ENCODE measurements at regions not wholly inside any gene's neighbourhood (a gene's known extent, or its start where the extent isn't known, plus 50 kb on each side); places are given as distances from the start of the nearest gene placed in this dataset.

DNA sequence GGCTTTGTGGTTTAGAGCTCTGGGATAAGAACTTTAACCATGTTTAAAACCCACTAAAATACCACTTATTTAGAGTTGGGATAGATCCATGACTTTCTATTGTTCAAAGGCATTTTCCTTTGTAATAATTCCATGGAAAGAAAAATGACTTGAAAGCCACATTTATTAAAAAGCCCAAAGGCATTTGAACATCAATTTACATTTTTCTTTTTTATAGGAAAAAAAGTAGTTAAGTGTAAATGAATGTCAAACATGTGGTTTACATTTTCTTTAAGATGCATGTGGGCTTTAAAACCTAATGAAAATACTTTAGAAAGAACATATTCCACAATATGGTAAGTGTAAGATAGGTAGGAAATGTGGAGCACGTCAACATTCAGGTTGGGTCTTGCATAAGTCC is 443.2 kb downstream of the TOX3 start:
- Histone ChIP-seq H3K27me3 (ENCODE audit: low read length) (no peaks in the 10 kb centered on the region), H3K79me2 (ENCODE audit: low read length) (no peaks in the 10 kb centered on the region), H3K4me3 (ENCODE audit: low read length) (no peak overlapping the region), H3K9me3 (ENCODE audit: low read length) (no peaks in the 10 kb centered on the region), H3K27ac (ENCODE audit: low read length) (no peak overlapping the region), H4K20me1 (ENCODE audit: insufficient read depth, low read depth, low read length) (no peaks in the 10 kb centered on the region), H2AFZ (ENCODE audit: low read length) (no peak overlapping the region), H3K9me2 (replicated peaks; ENCODE audit: insufficient read depth, low read length) (no peaks in the 10 kb centered on the region), H3K9ac (ENCODE audit: low read length) (no peak overlapping the region), H3K4me1 (ENCODE audit: low read length) (no peaks in the 10 kb centered on the region), H3K4me2 (ENCODE audit: low read depth, low read length, poor library complexity, severe bottlenecking) (no peak overlapping the region), H3K36me3 (ENCODE audit: insufficient read depth, low read length) (no peaks in the 10 kb centered on the region)
- DNase-seq = no peak

DNA sequence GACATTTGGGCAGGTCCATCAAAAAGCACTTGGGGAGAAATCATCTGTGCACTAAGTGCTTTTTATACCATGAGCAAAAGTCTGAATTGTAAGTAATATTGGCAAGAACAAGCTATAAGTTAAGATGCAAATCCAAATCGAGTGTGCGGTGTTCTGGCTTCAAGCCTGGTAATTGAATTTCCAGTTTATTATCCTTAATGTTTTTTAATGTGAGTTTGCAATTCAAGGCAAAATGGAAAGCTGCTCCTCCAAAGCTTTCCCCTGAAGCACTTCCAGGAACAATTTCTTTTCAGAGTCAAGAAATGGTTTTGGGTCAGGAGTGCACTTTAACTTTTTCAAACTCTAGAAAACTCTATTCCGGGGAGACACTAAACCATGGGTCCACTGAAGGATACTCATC is 445.7 kb downstream of the TOX3 start:
- Histone ChIP-seq H3K27me3 (ENCODE audit: low read length) (no peaks in the 10 kb centered on the region), H3K27ac (ENCODE audit: low read length) (no peak overlapping the region), H3K9me2 (replicated peaks; ENCODE audit: insufficient read depth, low read length) (no peaks in the 10 kb centered on the region), H3K9me3 (ENCODE audit: low read length) (no peaks in the 10 kb centered on the region), H3K79me2 (ENCODE audit: low read length) (no peaks in the 10 kb centered on the region), H3K9ac (ENCODE audit: low read length) (no peak overlapping the region), H3K4me2 (ENCODE audit: low read depth, low read length, poor library complexity, severe bottlenecking) (no peak overlapping the region), H3K4me1 (ENCODE audit: low read length) (no peaks in the 10 kb centered on the region), H4K20me1 (ENCODE audit: insufficient read depth, low read depth, low read length) (no peaks in the 10 kb centered on the region), H3K4me3 (ENCODE audit: low read length) (no peak overlapping the region), H3K36me3 (ENCODE audit: insufficient read depth, low read length) (no peaks in the 10 kb centered on the region), H2AFZ (ENCODE audit: low read length) (no peak overlapping the region)
- no peak for DNase-seq

DNA sequence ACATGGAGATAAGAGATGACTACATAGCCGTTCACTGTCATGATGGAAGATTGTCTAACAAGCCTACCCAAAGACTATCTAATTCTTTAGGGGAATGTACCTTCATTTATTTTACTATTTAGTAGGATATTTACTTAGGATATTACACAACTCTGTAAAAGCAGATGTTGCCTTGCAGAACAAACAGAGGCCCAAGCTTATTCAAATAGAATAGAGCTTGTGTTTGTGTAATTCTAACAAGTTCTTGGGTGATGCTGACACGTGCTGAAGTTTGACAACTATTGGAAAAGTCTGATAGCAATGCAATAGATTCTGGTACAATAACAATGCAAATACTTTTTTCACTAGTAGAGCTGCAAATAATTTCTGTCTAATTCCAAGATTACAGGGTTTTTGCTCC is 447.6 kb downstream of the TOX3 start:
- H3K9me2 ChIP-seq (replicated peaks; ENCODE audit: insufficient read depth, low read length) = no peaks in the 10 kb centered on the region; the same call in 1 of the 2 replicates
- no peaks in the 10 kb centered on the region for H3K36me3 ChIP-seq (ENCODE audit: insufficient read depth, low read length)
- H3K9me3 ChIP-seq (ENCODE audit: low read length) = no peaks in the 10 kb centered on the region
- no peak overlapping the region for H3K27ac ChIP-seq (ENCODE audit: low read length)
- H3K4me1 ChIP-seq (ENCODE audit: low read length) = no peaks in the 10 kb centered on the region
- H3K9ac ChIP-seq (ENCODE audit: low read length) = no peak overlapping the region
- DNase-seq = no peak
- no peaks in the 10 kb centered on the region for H3K27me3 ChIP-seq (ENCODE audit: low read length)
- no peak overlapping the region for H2AFZ ChIP-seq (ENCODE audit: low read length)
- H3K4me2 ChIP-seq (ENCODE audit: low read depth, low read length, poor library complexity, severe bottlenecking) = no peak overlapping the region
- H3K79me2 ChIP-seq (ENCODE audit: low read length) = no peaks in the 10 kb centered on the region
- H3K4me3 ChIP-seq (ENCODE audit: low read length) = no peak overlapping the region
- H4K20me1 ChIP-seq (ENCODE audit: insufficient read depth, low read depth, low read length) = no peaks in the 10 kb centered on the region

DNA sequence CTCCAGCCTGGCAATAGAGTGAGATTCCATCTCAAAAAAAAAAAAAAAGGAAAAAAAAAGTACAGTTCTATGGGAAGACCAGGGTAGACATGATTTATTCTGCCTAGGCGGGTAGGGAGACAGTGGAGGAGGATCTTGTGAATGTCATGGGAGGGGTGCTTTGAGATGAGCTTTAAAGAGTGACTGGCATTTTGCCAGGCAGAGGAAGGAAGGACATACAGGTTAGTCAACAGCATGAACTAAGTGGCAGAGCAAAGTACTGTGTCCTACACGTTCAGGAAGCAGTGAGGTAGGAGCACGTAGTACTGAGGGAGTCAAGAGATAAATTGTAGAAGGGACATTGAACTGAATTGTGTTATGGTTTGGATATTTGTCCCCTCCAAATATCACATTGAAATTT is 451.5 kb downstream of the TOX3 start:
- Histone ChIP-seq H3K4me1 (ENCODE audit: low read length) (no peaks in the 10 kb centered on the region), H2AFZ (ENCODE audit: low read length) (no peak overlapping the region), H4K20me1 (ENCODE audit: insufficient read depth, low read depth, low read length) (no peaks in the 10 kb centered on the region), H3K4me2 (ENCODE audit: low read depth, low read length, poor library complexity, severe bottlenecking) (no peak overlapping the region), H3K9me3 (ENCODE audit: low read length) (no peaks in the 10 kb centered on the region), H3K36me3 (ENCODE audit: insufficient read depth, low read length) (no peaks in the 10 kb centered on the region), H3K9ac (ENCODE audit: low read length) (no peak overlapping the region), H3K27me3 (ENCODE audit: low read length) (no peaks in the 10 kb centered on the region), H3K27ac (ENCODE audit: low read length) (no peak overlapping the region), H3K9me2 (replicated peaks; ENCODE audit: insufficient read depth, low read length) (no peaks in the 10 kb centered on the region; the same call in 1 of the 2 replicates), H3K79me2 (ENCODE audit: low read length) (no peaks in the 10 kb centered on the region), H3K4me3 (ENCODE audit: low read length) (no peak overlapping the region)
- no peak for DNase-seq

DNA sequence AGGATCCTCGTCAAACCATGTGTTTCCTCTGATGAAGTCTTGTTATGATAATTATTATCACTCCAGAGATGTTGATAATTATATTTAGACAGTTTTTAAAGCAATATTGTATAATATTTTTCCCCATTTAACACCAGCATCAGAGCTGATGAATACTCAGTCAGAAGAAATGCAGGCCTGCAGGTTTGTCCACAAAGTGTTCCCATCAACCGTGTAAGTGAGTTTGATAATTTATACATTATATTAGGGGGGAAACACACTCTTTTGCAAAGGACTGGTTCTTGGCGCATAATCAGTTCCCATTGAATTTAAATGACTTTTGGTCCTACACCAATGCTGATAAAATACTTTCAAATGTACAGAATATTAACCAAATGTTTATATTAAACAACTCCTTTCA is 454.8 kb downstream of the TOX3 start:
- Histone ChIP-seq H3K4me3 (ENCODE audit: low read length) (no peak overlapping the region), H3K27ac (ENCODE audit: low read length) (no peak overlapping the region), H2AFZ (ENCODE audit: low read length) (no peak overlapping the region), H3K9ac (ENCODE audit: low read length) (no peak overlapping the region), H3K4me2 (ENCODE audit: low read depth, low read length, poor library complexity, severe bottlenecking) (no peak overlapping the region), H3K36me3 (ENCODE audit: insufficient read depth, low read length) (no peaks in the 10 kb centered on the region), H3K4me1 (ENCODE audit: low read length) (no peaks in the 10 kb centered on the region), H3K27me3 (ENCODE audit: low read length) (no peaks in the 10 kb centered on the region), H3K9me3 (ENCODE audit: low read length) (no peaks in the 10 kb centered on the region), H4K20me1 (ENCODE audit: insufficient read depth, low read depth, low read length) (no peaks in the 10 kb centered on the region), H3K9me2 (replicated peaks; ENCODE audit: insufficient read depth, low read length) (peaks cover 4% of the 10 kb centered on the region; the same call in 1 of the 2 replicates), H3K79me2 (ENCODE audit: low read length) (no peaks in the 10 kb centered on the region)
- DNase-seq = no peak

DNA sequence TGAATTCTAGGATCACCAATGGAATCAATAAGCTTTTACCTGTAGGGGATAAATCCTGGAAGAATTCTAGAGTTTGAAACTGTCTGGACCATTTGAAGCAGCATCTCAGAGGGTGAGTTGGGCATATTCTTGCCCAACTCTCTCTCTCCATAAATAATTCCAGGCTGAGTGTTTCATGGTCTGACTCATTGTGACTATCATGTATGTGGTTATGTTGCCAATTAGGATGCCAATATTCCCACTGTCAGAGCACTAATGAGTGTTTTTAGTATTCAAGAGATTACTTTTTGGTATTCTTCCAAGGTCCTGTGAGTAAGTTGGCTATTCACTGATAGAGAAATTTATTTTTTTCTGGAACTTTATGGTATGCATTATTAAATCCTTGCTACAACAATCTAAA is 456.9 kb downstream of the TOX3 start:
- Histone ChIP-seq H3K9me2 (replicated peaks; ENCODE audit: insufficient read depth, low read length) (0 out of 2 replicates have a peak, but pooled peaks cover 4% of the 10 kb centered on the region), H3K4me3 (ENCODE audit: low read length) (no peak overlapping the region), H4K20me1 (ENCODE audit: insufficient read depth, low read depth, low read length) (no peaks in the 10 kb centered on the region), H3K4me1 (ENCODE audit: low read length) (no peaks in the 10 kb centered on the region), H3K4me2 (ENCODE audit: low read depth, low read length, poor library complexity, severe bottlenecking) (no peak overlapping the region), H3K36me3 (ENCODE audit: insufficient read depth, low read length) (no peaks in the 10 kb centered on the region), H3K27ac (ENCODE audit: low read length) (no peak overlapping the region), H2AFZ (ENCODE audit: low read length) (no peak overlapping the region), H3K9me3 (ENCODE audit: low read length) (no peaks in the 10 kb centered on the region), H3K27me3 (ENCODE audit: low read length) (no peaks in the 10 kb centered on the region), H3K79me2 (ENCODE audit: low read length) (no peaks in the 10 kb centered on the region), H3K9ac (ENCODE audit: low read length) (no peak overlapping the region)
- no peak for DNase-seq

DNA sequence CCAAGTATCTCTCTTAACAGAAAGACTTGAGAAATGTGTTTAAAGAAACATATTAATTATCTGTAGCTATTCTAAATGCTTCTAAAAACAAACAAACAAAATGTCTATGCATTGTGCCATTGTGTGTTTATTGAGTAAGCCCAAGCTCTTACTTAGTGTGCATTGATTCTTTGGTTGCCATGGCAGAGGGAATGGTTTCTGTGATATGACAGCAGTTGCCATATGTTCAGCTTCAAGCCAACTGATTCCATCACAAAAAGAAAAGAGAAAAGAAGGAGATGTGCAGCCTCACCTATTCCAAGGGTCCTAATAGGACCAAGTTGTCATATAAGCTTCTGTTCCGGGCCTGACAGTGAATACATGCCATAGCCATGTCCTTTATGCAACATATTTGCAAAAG is 457.5 kb downstream of the TOX3 start:
- Histone ChIP-seq H3K4me2 (ENCODE audit: low read depth, low read length, poor library complexity, severe bottlenecking) (no peak overlapping the region), H3K9me2 (replicated peaks; ENCODE audit: insufficient read depth, low read length) (0 out of 2 replicates have a peak, but pooled peaks cover 4% of the 10 kb centered on the region), H4K20me1 (ENCODE audit: insufficient read depth, low read depth, low read length) (no peaks in the 10 kb centered on the region), H3K36me3 (ENCODE audit: insufficient read depth, low read length) (no peaks in the 10 kb centered on the region), H2AFZ (ENCODE audit: low read length) (no peak overlapping the region), H3K4me3 (ENCODE audit: low read length) (no peak overlapping the region), H3K79me2 (ENCODE audit: low read length) (no peaks in the 10 kb centered on the region), H3K4me1 (ENCODE audit: low read length) (no peaks in the 10 kb centered on the region), H3K27ac (ENCODE audit: low read length) (no peak overlapping the region), H3K27me3 (ENCODE audit: low read length) (no peaks in the 10 kb centered on the region), H3K9ac (ENCODE audit: low read length) (no peak overlapping the region), H3K9me3 (ENCODE audit: low read length) (no peaks in the 10 kb centered on the region)
- no peak for DNase-seq

DNA sequence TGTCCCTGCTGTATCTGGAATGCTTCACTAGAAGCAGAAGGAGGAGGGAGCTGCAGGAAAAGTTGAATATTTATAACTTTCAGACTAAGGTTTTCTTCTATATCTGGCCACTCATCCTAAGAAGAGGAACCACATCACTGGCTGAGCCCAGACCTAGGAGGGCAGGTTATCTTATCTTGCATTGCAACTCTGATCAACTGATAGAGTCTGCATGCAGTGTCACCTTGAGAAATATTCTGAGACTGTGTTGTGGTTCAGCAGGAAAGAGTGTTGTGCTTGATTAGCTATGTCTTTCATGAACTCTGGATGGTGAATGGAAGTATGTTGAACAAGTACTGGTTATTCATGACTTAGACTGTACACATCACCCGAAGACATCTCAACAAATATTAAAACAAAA is 460.0 kb downstream of the TOX3 start:
- Histone ChIP-seq H3K4me2 (ENCODE audit: low read depth, low read length, poor library complexity, severe bottlenecking) (no peak overlapping the region), H3K9me3 (ENCODE audit: low read length) (no peaks in the 10 kb centered on the region), H3K36me3 (ENCODE audit: insufficient read depth, low read length) (no peaks in the 10 kb centered on the region), H3K27me3 (ENCODE audit: low read length) (no peaks in the 10 kb centered on the region), H3K9me2 (replicated peaks; ENCODE audit: insufficient read depth, low read length) (0 out of 2 replicates have a peak, but pooled peaks cover 4% of the 10 kb centered on the region), H4K20me1 (ENCODE audit: insufficient read depth, low read depth, low read length) (no peaks in the 10 kb centered on the region), H2AFZ (ENCODE audit: low read length) (no peak overlapping the region), H3K4me3 (ENCODE audit: low read length) (no peak overlapping the region), H3K4me1 (ENCODE audit: low read length) (no peaks in the 10 kb centered on the region), H3K79me2 (ENCODE audit: low read length) (no peaks in the 10 kb centered on the region), H3K27ac (ENCODE audit: low read length) (no peak overlapping the region), H3K9ac (ENCODE audit: low read length) (no peak overlapping the region)
- no peak for DNase-seq

All from Karpas-422 (cell line).